NCI-H82 treated with DMSO at 0.1 percent for 48 hours (cell line): ENCODE measurements at regions not wholly inside any gene's neighbourhood (a gene's known extent, or its start where the extent isn't known, plus 50 kb on each side); places are given as distances from the start of the nearest gene placed in this dataset.
"Not testable (repeated sequence)": the region's sequence is repeated elsewhere in the genome, so short reads cannot be mapped to it uniquely, and the experiment has no call there.

Experiments
- DNase-seq: peaks from one replicate; lab custom pipeline; 2025; ENCODE audit not compliant: unreplicated experiment; lab: John Stamatoyannopoulos, UW

GRCh38 chr6:169918239-169918953 lies 167.0 kb downstream of the ERMARD start:
- DNase-seq = no peak

GRCh38 chr6:169917153-169917552 lies 165.7 kb downstream of the ERMARD start:
- DNase-seq = no peak

- DNase-seq = no peak
Observed at GRCh38 chr6:169915769-169916550, 164.5 kb downstream of the ERMARD start.

GRCh38 chr6:169913745-169914144 lies 162.3 kb downstream of the ERMARD start:
- not testable (repeated sequence) for DNase-seq

- DNase-seq = no peak
Observed at GRCh38 chr6:169913096-169913638, 161.7 kb downstream of the ERMARD start.

- DNase-seq = no peak
Observed at GRCh38 chr6:169912266-169913095, 161.1 kb downstream of the ERMARD start.

- DNase-seq = no peak
Observed at GRCh38 chr6:169911264-169912263, 160.1 kb downstream of the ERMARD start.

GRCh38 chr6:169909113-169909512 lies 157.7 kb downstream of the ERMARD start:
- DNase-seq = no peak

- no peak for DNase-seq
Observed at GRCh38 chr6:169908403-169908933, 157.0 kb downstream of the ERMARD start.

GRCh38 chr6:169907419-169908115 lies 156.1 kb downstream of the ERMARD start:
- DNase-seq = no peak

- DNase-seq = no peak
Observed at GRCh38 chr6:169906688-169907418, 155.4 kb downstream of the ERMARD start.

- no peak for DNase-seq
Observed at GRCh38 chr6:169906004-169906687, 154.7 kb downstream of the ERMARD start.

- no peak for DNase-seq
Observed at GRCh38 chr6:169905041-169905807, 153.8 kb downstream of the ERMARD start.

- no peak for DNase-seq
Observed at GRCh38 chr6:169904051-169904922, 152.9 kb downstream of the ERMARD start.

- no peak for DNase-seq
Observed at GRCh38 chr6:169903122-169903521, 151.7 kb downstream of the ERMARD start.

GRCh38 chr6:169902604-169903003 lies 151.2 kb downstream of the ERMARD start:
- no peak for DNase-seq
